GM19455 (cell line): ENCODE measurements at regions not wholly inside any gene's neighbourhood (a gene's known extent, or its start where the extent isn't known, plus 50 kb on each side); places are given as distances from the start of the nearest gene placed in this dataset.
"Not testable (repeated sequence)": the region's sequence is repeated elsewhere in the genome, so short reads cannot be mapped to it uniquely, and the experiment has no call there.

Experiments used
- ATAC-seq: cut with Tn5 transposase; IDR thresholded peaks from one replicate; pipeline ENCODE4 v1.9.1; 2021; ENCODE audit not compliant: unreplicated experiment

GRCh38 chr2:122525336-122525735 lies 769.9 kb downstream of the TSN start:
- ATAC-seq = no peak

DNA sequence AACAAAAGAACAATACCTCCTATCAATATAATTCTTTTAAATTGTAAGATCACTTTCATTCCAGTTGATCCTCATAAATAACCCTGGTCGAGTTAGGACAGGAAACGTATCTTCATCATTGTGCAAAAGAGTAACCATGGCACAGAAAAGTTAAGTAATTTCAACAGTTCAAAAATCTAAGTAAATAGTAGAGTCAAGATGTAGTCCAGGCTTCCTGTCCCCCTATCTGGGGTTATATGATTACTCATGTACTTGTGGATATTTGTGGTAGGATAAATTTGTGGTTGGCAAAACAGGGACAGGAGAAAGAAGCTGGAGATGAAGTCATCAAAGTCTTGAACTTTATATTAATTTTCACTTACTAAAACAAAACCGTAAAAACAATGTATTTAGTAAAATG lies 772.6 kb downstream of the TSN start:
- ATAC-seq = no peak

GRCh38 chr2:122528958-122529705 lies 773.7 kb downstream of the TSN start:
- ATAC-seq = no peak

GRCh38 chr2:122530814-122531213 lies 775.4 kb downstream of the TSN start:
- no peak for ATAC-seq

- ATAC-seq = no peak
Observed at GRCh38 chr2:122531290-122532071, 776.0 kb downstream of the TSN start.

GRCh38 chr2:122532072-122532344 lies 776.6 kb downstream of the TSN start:
- no peak for ATAC-seq

- ATAC-seq = no peak
Observed at GRCh38 chr2:122532481-122532880, 777.0 kb downstream of the TSN start.

- no peak for ATAC-seq
Observed at GRCh38 chr2:122535960-122536505, 780.6 kb downstream of the TSN start.

DNA sequence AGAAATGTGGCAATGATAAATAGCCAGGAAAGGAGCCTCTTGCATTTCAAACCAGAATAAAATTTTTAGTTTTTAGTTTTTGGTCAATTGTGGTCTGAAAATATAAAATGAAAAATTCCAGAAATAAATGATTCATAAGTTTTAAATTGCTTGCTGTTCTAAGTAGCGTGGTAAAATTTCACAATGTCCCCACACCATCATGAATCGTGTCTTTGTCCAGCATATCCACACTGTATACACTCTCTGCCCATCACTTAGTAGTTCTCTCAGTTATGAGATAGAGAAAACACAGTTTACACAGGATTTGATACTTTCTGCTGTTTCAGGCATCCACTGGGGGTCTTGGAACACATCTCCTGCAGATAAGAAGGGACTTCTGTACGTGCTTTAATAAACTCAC lies 783.9 kb downstream of the TSN start:
- ATAC-seq = no peak

GRCh38 chr2:122539920-122540319 lies 784.5 kb downstream of the TSN start:
- no peak for ATAC-seq

GRCh38 chr2:122542236-122542635 lies 786.8 kb downstream of the TSN start:
- no peak for ATAC-seq

GRCh38 chr2:122542646-122543045 lies 787.2 kb downstream of the TSN start:
- ATAC-seq = no peak

- ATAC-seq = no peak
Observed at GRCh38 chr2:122543815-122544214, 788.4 kb downstream of the TSN start.

GRCh38 chr2:122545821-122546220 lies 790.4 kb downstream of the TSN start:
- ATAC-seq = no peak

- ATAC-seq = no peak
Observed at GRCh38 chr2:122562775-122563174, 807.3 kb downstream of the TSN start.

- no peak for ATAC-seq
Observed at GRCh38 chr2:122563781-122564180, 808.3 kb downstream of the TSN start.

GRCh38 chr2:122564843-122565242 lies 809.4 kb downstream of the TSN start:
- no peak for ATAC-seq

DNA sequence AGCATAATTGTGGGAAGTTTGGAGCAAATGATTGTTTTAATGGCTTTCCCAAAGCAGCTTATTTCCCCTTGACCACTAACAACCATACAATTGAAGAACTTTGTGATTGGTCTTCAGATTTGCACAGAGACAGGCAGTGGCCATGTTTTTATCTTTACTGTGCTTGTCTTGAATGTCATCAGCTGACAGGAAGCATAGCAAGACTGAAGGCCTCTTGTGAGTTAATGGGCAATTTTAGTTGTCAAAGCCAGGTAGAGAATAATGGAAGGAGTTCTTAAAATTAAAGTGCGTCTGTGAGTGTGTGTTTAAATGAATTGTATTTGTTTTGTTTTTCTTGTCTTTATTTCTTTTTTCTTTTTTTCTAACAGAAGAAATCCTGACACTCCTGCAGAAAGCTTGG lies 809.9 kb downstream of the TSN start:
- no peak for ATAC-seq

DNA sequence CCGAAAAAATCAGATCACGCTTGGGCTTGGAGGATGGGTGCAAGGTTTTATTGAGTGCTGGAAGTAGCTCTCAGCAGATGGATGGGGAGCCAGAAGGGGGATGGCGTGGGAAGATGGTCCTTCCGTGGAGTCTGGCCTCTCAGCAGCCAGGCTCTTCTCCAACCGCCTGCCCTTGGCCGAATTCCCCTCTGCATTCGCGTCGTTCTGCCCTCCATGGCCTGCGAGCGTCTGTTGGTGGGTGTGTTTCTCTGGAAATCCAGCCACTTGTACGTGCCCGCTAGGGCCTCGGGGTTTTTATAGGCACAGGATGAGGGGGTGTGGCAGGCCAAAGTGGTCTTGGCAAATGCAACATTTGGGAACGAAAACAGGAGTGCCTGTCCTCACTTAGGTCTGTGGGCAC lies 815.2 kb downstream of the TSN start:
- ATAC-seq = no peak

GRCh38 chr2:122571471-122571870 lies 816.0 kb downstream of the TSN start:
- ATAC-seq = not testable (repeated sequence)

DNA sequence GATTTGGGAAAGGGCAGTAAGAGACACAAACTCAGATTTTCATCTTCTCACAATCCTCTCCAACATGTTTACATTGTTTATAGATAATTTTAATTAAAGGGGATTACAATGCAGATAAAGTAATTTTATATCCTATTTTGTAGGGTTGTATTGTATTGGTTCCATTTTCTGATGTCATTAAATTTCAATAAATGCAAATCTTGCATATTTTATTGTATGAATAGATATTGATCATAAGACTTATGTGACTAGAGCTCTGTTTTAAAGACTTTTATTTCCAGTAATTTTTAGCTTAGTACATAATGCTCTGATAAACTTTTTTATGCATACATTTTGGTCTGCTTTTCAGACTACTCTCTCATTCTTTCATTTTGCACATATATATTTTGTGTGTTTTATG lies 819.6 kb downstream of the TSN start:
- ATAC-seq = no peak

DNA sequence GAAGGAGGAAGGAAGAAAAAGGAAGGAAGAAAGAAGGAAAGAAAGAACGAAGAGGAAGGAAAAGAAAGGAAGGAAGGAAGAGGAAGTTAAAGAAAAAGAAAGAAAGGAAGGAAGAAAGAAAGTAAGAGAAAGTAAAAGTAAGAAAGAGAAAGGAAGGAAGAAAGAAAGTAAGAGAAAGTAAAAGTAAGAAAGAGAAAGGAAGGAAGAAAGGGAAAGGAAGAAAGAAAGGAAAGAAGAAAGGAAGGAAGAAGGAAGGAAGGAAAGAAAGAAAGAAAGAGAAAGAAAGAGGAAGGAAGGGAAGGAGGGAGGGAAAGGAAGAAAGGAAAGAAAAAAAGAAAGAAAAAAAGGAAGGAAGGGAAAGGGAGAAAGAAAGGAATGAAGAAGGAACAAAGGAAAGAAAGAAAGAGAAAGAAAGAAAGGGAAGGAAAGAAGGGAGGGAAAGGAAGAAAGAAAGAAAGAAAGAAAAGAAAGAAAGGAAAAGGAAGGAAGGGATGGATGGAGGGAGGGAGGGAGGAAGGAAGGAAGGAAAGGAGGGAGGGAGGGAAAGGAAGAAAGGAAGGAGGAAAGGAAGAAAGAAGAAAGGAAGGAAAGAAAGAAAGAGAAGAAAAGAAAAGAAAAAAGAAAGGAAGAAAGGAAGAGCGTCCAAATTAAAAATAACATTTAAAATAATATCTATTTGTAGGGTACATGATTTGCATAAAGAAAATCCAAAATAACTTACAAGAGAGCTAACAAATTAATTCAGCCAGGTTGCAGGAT lies 827.9 kb downstream of the TSN start:
- no peak for ATAC-seq
